IMR-90 (cell line): ENCODE measurements at regions not wholly inside any gene's neighbourhood (a gene's known extent, or its start where the extent isn't known, plus 50 kb on each side); places are given as distances from the start of the nearest gene placed in this dataset.

Experiments
- ATAC-seq: fragments of 200-7000 bp; cut with Tn5 transposase; 2 replicates; pipeline ENCODE4 v1.9.1; 2020; ENCODE audit warnings: low read depth, mild to moderate bottlenecking, moderate library complexity
- BruUV-seq: library from RNA; stranded (reverse); fragments of 400-500 nt; replicated peaks from 2 replicates; lab custom pipeline; 2021; lab: Mats Ljungman, UMichigan
- CTCF ChIA-PET: fragments of 300-600 bp; formaldehyde crosslinking; extraction: SDS; loops from one replicate; lab custom pipeline; 2021; ENCODE audit warnings: antibody characterized with exemption; lab: Yijun Ruan, JAX
- POLR2A ChIA-PET: fragments of 300-600 bp; sonication (Branson Sonifier 250); formaldehyde crosslinking; loops from one replicate; lab custom pipeline; 2022; ENCODE audit warnings: antibody characterized with exemption; ENCODE audit not compliant: unreplicated experiment; lab: Charles Lee
- DNase-seq: peaks from one replicate; pipeline ENCODE4 v3.0.0; 2013
- H2AFZ ChIP-seq: replicated peaks from 2 replicates; pipeline ENCODE3; 2013; ENCODE audit warnings: low read length, mild to moderate bottlenecking; ENCODE audit not compliant: poor library complexity
- H2AK5ac ChIP-seq: 2 replicates; pipeline ENCODE4 v1.6.1; 2013; ENCODE audit warnings: low read depth, low read length, inconsistent platforms
- H2AK9ac ChIP-seq: replicated peaks from 2 replicates; pipeline ENCODE3; 2013; ENCODE audit warnings: mild to moderate bottlenecking, low read depth, low read length, moderate library complexity; ENCODE audit not compliant: poor library complexity
- H2BK120ac ChIP-seq: 2 replicates; pipeline ENCODE4 v1.6.1; 2013; ENCODE audit warnings: low read depth, low read length, inconsistent platforms
- H2BK15ac ChIP-seq: 3 replicates; pipeline ENCODE4 v1.6.1; 2013; ENCODE audit warnings: low read depth, low read length, inconsistent platforms
- H2BK20ac ChIP-seq: 2 replicates; pipeline ENCODE4 v1.6.1; 2013; ENCODE audit warnings: low read depth, mild to moderate bottlenecking, inconsistent platforms, low read length, moderate library complexity
- H2BK5ac ChIP-seq: 2 replicates; pipeline ENCODE4 v1.6.1; 2013; ENCODE audit warnings: mild to moderate bottlenecking, low read depth, low read length, inconsistent platforms; ENCODE audit not compliant: poor library complexity, severe bottlenecking
- H3K14ac ChIP-seq: replicated peaks from 2 replicates; pipeline ENCODE4 v1.6.1; 2013; ENCODE audit warnings: low read depth, low read length, inconsistent platforms
- H3K18ac ChIP-seq: 2 replicates; pipeline ENCODE4 v1.6.1; 2013; ENCODE audit warnings: low read depth, low read length, control low read depth
- H3K23ac ChIP-seq: 2 replicates; pipeline ENCODE4 v1.6.1; 2013; ENCODE audit warnings: low read depth, low read length, inconsistent platforms
- H3K27ac ChIP-seq: 2 replicates; pipeline ENCODE4 v1.5.1; 2013; ENCODE audit warnings: mild to moderate bottlenecking, control low read depth, low read length; ENCODE audit not compliant: insufficient read depth
- H3K27me3 ChIP-seq: 2 replicates; pipeline ENCODE4 v1.6.1; 2013; ENCODE audit warnings: low read length; ENCODE audit not compliant: control insufficient read depth, insufficient read depth
- H3K36me3 ChIP-seq: 2 replicates; pipeline ENCODE4 v1.6.1; 2013; ENCODE audit warnings: low read length, mixed read lengths; ENCODE audit not compliant: control insufficient read depth, insufficient read depth
- H3K4ac ChIP-seq: 2 replicates; pipeline ENCODE4 v1.6.1; 2013; ENCODE audit warnings: low read depth, low read length, inconsistent platforms
- H3K4me1 ChIP-seq: 2 replicates; pipeline ENCODE4 v1.6.1; 2013; ENCODE audit warnings: low read length, mixed read lengths; ENCODE audit not compliant: control insufficient read depth, insufficient read depth
- H3K4me2 ChIP-seq: 2 replicates; pipeline ENCODE4 v1.6.1; 2013; ENCODE audit warnings: low read depth, mild to moderate bottlenecking, control low read depth, low read length, moderate library complexity
- H3K4me3 ChIP-seq: 2 replicates; pipeline ENCODE4 v1.5.1; 2013; ENCODE audit warnings: low read depth, mild to moderate bottlenecking, control low read depth, low read length, moderate library complexity; ENCODE audit not compliant: insufficient read depth
- H3K56ac ChIP-seq: 2 replicates; pipeline ENCODE4 v1.6.1; 2013; ENCODE audit warnings: low read length, inconsistent platforms; ENCODE audit not compliant: insufficient read depth; ENCODE audit errors: extremely low read depth
- H3K79me1 ChIP-seq, 2 experiments: 2 replicates each; pipeline ENCODE4 v1.6.1; 2013; ENCODE audit warnings: low read length in 2 of 2, inconsistent platforms in 1 of 2, low read depth in 1 of 2
- H3K9ac ChIP-seq: 2 replicates; pipeline ENCODE4 v1.6.1; 2013; ENCODE audit warnings: low read depth, low read length, control low read depth
- H3K9me1 ChIP-seq: 2 replicates; pipeline ENCODE4 v1.6.1; 2013; ENCODE audit warnings: low read length, inconsistent platforms; ENCODE audit not compliant: insufficient read depth
- H3K9me3 ChIP-seq: 2 replicates; pipeline ENCODE4 v1.6.1; 2013; ENCODE audit warnings: low read length; ENCODE audit not compliant: control insufficient read depth, insufficient read depth
- H4K20me1 ChIP-seq: 2 replicates; pipeline ENCODE4 v1.6.1; 2013; ENCODE audit warnings: low read length, inconsistent platforms; ENCODE audit not compliant: insufficient read depth
- H4K5ac ChIP-seq: 2 replicates; pipeline ENCODE4 v1.6.1; 2013; ENCODE audit warnings: mild to moderate bottlenecking, low read depth, low read length, control low read depth
- H4K8ac ChIP-seq, 2 experiments: 2 replicates each; pipeline ENCODE4 v1.6.1; 2013; ENCODE audit warnings: low read depth in 2 of 2, low read length in 2 of 2, control low read depth in 1 of 2, inconsistent platforms in 1 of 2
- H4K91ac ChIP-seq: 2 replicates; pipeline ENCODE4 v1.6.1; 2013; ENCODE audit warnings: low read depth, low read length, inconsistent platforms; ENCODE audit not compliant: insufficient read depth
- BHLHE40 ChIP-seq: fragments of 150-350 bp; IDR thresholded peaks from 2 replicates; pipeline ENCODE4 v1.6.1; 2016; ENCODE audit warnings: mild to moderate bottlenecking, low read depth, low read length
- CEBPB ChIP-seq: IDR thresholded peaks from 2 replicates; pipeline ENCODE4 v1.6.1; 2012; ENCODE audit warnings: low read depth, low read length, improper control_type of control experiment
- CHD1 ChIP-seq: IDR thresholded peaks from 2 replicates; pipeline ENCODE4 v1.6.1; 2012; ENCODE audit warnings: low read depth, low read length, improper control_type of control experiment
- ELK1 ChIP-seq: fragments of 150-350 bp; IDR thresholded peaks from 2 replicates; pipeline ENCODE4 v1.6.1; 2016; ENCODE audit warnings: low read depth, mild to moderate bottlenecking, low read length, moderate library complexity, borderline replicate concordance
- FOS ChIP-seq: fragments of 150-350 bp; IDR thresholded peaks from 2 replicates; pipeline ENCODE4 v1.6.1; 2016; ENCODE audit warnings: low read depth, low read length
- MAFK ChIP-seq: IDR thresholded peaks from 2 replicates; pipeline ENCODE4 v1.6.1; 2012; ENCODE audit warnings: low read depth, low read length, improper control_type of control experiment
- MAZ ChIP-seq: IDR thresholded peaks from 2 replicates; pipeline ENCODE4 v1.6.1; 2012; ENCODE audit warnings: low read depth, mild to moderate bottlenecking, low read length, improper control_type of control experiment, moderate library complexity, borderline replicate concordance
- MXI1 ChIP-seq: IDR thresholded peaks from 2 replicates; pipeline ENCODE4 v1.6.1; 2012; ENCODE audit warnings: low read depth, mild to moderate bottlenecking, low read length, moderate library complexity, borderline replicate concordance
- NFE2L2 ChIP-seq: fragments of 150-350 bp; IDR thresholded peaks from 2 replicates; pipeline ENCODE4 v1.6.1; 2016; ENCODE audit warnings: low read depth, mild to moderate bottlenecking, low read length
- POLR2A ChIP-seq: IDR thresholded peaks from 2 replicates; pipeline ENCODE4 v1.6.1; 2012; ENCODE audit warnings: mild to moderate bottlenecking, low read depth, low read length
- RAD21 ChIP-seq: IDR thresholded peaks from 2 replicates; pipeline ENCODE4 v1.6.1; 2012; ENCODE audit warnings: low read length, improper control_type of control experiment
- RCOR1 ChIP-seq: IDR thresholded peaks from 2 replicates; pipeline ENCODE4 v1.6.1; 2012; ENCODE audit warnings: mild to moderate bottlenecking, low read length, improper control_type of control experiment; ENCODE audit not compliant: insufficient replicate concordance
- RFX5 ChIP-seq: IDR thresholded peaks from 2 replicates; pipeline ENCODE4 v1.8.0; 2012; ENCODE audit warnings: low read depth, mild to moderate bottlenecking, low read length, moderate library complexity
- SMC3 ChIP-seq: fragments of 150-350 bp; IDR thresholded peaks from 2 replicates; pipeline ENCODE4 v1.6.1; 2016; ENCODE audit warnings: low read depth, mild to moderate bottlenecking, antibody characterized with exemption, low read length, moderate library complexity
- USF2 ChIP-seq: fragments of 150-350 bp; IDR thresholded peaks from 2 replicates; pipeline ENCODE4 v1.6.1; 2017; ENCODE audit warnings: mild to moderate bottlenecking, antibody characterized with exemption, low read length, low read depth
- WGBS, 2 experiments: methylation state at CpG; one replicate each; pipeline versions ENCODE4 v1.1.5 to v1.1.7; 2013; ENCODE audit warnings: missing lambda C conversion rate in 2 of 2; ENCODE audit not compliant: insufficient read length in 1 of 2; ENCODE audit errors: extremely low coverage in 2 of 2; 5-methylcytosine and 5-hydroxymethylcytosine counted together
- dilution Hi-C: fragments of 300-500 bp; cut with HindIII; formaldehyde crosslinking; loops from one replicate; pipeline ENCODE4 v1.14.3; 2018; ENCODE audit warnings: low sequenced_read_pairs; ENCODE audit not compliant: unreplicated experiment
- in situ Hi-C: fragments of 300-500 bp; cut with MboI; formaldehyde crosslinking; loops from 3 replicates; pipeline ENCODE4 v1.14.3; 2019; ENCODE audit warnings: low sequenced_read_pairs, inconsistent platforms, mixed read lengths
- intact Hi-C: fragments of 100-400 bp; cut with micrococcal nuclease; formaldehyde crosslinking; loops from 2 replicates; pipeline ENCODE4 v1.10.0; 2022
- TF ChIP-seq, protein P1 (sequence below): conservative IDR thresholded peaks from 2 replicates; pipeline ENCODE4 v1.5.1; 2012; ENCODE audit warnings: mild to moderate bottlenecking, low read depth, low read length, improper control_type of control experiment

GRCh38 chr6:26175033-26175427 is 87.8 kb downstream of the HFE start:
- Histone ChIP-seq H3K4me2 (no peak overlapping the region), H4K8ac (no peak overlapping the region), H3K27me3 (no peaks in the 10 kb centered on the region), H3K23ac (no peak overlapping the region), H3K14ac (no peak overlapping the region), H3K56ac (no peak overlapping the region), H2BK5ac (no peak overlapping the region), H3K4me1 (peaks cover 1% of the 10 kb centered on the region; the same call in 1 of the 2 replicates), H3K9ac (no peak overlapping the region), H2AK9ac (no peak overlapping the region), H3K36me3 (no peaks in the 10 kb centered on the region), H2AK5ac (no peak overlapping the region), H3K18ac (no peak overlapping the region), H3K27ac (no peak overlapping the region), H2BK20ac (no peak overlapping the region), H2AFZ (no peak overlapping the region), H4K91ac (no peak overlapping the region), H4K5ac (no peak overlapping the region), H2BK120ac (no peak overlapping the region), H2BK15ac (no peak overlapping the region), H3K9me1 (no peaks in the 10 kb centered on the region), H3K4me3 (no peak overlapping the region), H3K4ac (no peak overlapping the region), H3K79me1 (peaks cover 3 to 7% of the 10 kb centered on the region in 2 experiments; a peak in 2 of 4 replicates), H3K9me3 (no peaks in the 10 kb centered on the region), H4K20me1 (no peaks in the 10 kb centered on the region)
- in situ Hi-C loops (loop anchor here (25.0 kb wide), 1 partner anchor 962 kb away; a partner anchor contains a TSS), dilution Hi-C loops (no loop called here), intact Hi-C loops (no loop called here)
- no CpG with 5 or more reads among the region's 1 CpG for WGBS, 2 experiments
- TF ChIP-seq NFE2L2 (no peak), RAD21 (no peak), FOS (no peak), ELK1 (no peak), USF2 (no peak), CHD1 (no peak), MAZ (no peak), RFX5 (no peak), RCOR1 (no peak), MAFK (no peak), BHLHE40 (no peak), CEBPB (no peak), MXI1 (no peak), POLR2A (no peak), SMC3 (no peak)
- TF ChIP-seq, protein P1, sequence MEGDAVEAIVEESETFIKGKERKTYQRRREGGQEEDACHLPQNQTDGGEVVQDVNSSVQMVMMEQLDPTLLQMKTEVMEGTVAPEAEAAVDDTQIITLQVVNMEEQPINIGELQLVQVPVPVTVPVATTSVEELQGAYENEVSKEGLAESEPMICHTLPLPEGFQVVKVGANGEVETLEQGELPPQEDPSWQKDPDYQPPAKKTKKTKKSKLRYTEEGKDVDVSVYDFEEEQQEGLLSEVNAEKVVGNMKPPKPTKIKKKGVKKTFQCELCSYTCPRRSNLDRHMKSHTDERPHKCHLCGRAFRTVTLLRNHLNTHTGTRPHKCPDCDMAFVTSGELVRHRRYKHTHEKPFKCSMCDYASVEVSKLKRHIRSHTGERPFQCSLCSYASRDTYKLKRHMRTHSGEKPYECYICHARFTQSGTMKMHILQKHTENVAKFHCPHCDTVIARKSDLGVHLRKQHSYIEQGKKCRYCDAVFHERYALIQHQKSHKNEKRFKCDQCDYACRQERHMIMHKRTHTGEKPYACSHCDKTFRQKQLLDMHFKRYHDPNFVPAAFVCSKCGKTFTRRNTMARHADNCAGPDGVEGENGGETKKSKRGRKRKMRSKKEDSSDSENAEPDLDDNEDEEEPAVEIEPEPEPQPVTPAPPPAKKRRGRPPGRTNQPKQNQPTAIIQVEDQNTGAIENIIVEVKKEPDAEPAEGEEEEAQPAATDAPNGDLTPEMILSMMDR = no peak
- no TSS peak for BruUV-seq
- ATAC-seq (no peak), DNase-seq (no peak)
- ChIA-PET POLR2A (interaction anchor here (0.7 kb wide), 1 partner anchor 17 kb away, joined by 4 read pairs; no protein-coding TSS in a partner anchor), CTCF (interaction anchor here (0.7 to 1.2 kb wide), 3 partner anchors 14 to 389 kb away, joined by 4 to 5 read pairs (median 4); a partner anchor contains a TSS)
